ENCODE measurements at regions not wholly inside any gene's neighbourhood (a gene's known extent, or its start where the extent isn't known, plus 50 kb on each side); places are given as distances from the start of the nearest gene placed in this dataset.

- DNase-seq (ENCODE audit: low read depth in 2 of 2): no peak
Measured at GRCh38 chr5:8239198-8239597, 370.2 kb downstream of the MTRR start.

- DNase-seq (ENCODE audit: low read depth in 2 of 2): no peak
Measured at GRCh38 chr5:8239646-8240045, 370.7 kb downstream of the MTRR start.

DNA sequence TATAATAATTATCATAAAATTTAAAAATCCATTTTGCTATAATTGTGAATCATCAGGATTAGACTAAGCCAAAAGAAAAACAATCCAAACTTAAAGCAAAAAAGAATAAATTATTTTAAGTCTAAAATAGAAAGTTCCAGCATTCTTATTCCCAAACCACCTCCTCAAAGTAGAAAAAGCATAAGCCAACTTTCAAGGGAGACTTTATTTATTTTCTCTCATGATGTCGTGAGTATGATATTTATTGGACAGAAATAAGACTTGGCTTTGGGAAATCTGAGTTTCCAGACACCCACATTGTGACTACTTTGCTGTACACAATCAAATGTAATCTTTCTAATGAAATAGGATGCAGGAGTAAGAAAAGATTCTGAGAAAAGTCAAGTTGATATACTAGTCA, 372.1 kb downstream of the MTRR start:
- no peak for DNase-seq (ENCODE audit: low read depth in 2 of 2)

GRCh38 chr5:8241558-8241957, 372.6 kb downstream of the MTRR start:
- DNase-seq (ENCODE audit: low read depth in 2 of 2): no peak

DNA sequence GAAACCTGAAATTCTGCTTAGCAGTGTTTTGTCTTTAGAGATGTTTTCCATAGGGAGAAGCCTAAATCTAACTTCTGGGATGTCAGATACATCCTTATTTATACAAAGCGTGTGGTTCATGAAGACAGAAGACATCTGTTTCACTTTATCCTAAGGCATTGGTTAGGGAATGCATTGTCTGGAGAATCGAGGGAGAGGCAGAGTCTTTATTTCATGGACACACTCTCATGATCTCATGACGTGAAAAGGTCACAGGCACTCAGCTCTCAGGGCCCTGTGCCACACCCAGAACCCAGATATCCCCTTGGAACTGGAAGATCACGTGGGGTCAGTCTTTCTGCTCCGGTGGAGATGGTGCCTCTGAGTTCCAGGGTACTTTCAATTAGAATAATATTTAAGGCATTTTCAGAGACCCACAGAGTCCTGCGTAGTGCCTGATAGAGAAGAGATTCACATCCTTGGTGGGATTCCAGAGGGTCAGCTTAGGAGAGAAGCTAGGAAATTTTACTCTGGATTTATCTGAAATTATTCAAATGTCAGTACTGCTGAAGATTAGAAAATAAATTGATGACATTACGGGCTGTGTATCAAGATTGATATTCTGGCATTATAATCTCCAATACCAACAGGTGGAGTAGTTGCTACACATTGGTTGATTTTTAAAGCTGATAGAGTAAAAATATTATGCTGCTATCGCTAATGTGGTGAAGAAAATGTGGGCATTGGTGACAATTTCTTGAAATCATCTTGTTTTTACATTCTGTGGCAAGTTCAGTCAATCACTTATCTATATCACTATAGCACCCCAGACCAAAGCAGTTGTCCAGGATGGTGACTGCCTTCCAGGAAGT, 378.3 kb downstream of the MTRR start:
- DNase-seq (ENCODE audit: low read depth in 2 of 2): no peak

GRCh38 chr5:8253376-8253775, 384.4 kb downstream of the MTRR start:
- DNase-seq (ENCODE audit: low read depth in 2 of 2): no peak

- no peak for DNase-seq (ENCODE audit: low read depth in 2 of 2)
Measured at GRCh38 chr5:8254674-8255073, 385.7 kb downstream of the MTRR start.

DNA sequence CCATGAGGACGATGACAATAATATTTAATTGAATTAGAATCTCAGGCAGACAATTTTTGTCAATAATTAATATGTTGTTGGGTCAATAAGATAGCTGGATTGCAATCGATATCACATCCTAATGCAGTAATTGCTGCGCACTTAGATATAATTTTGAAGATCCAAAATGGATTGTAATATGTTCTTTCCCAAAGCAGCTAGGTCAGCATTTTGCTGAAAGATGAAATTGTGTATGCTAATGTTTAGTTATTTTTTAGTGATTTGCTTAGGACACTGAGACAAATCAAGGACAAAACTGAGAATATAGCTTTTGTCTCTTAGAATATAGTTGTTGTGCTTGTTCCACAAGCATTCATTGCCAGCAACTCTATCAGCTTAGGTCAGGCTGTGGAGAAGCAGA, 389.9 kb downstream of the MTRR start:
- no peak for DNase-seq (ENCODE audit: low read depth in 2 of 2)

DNA sequence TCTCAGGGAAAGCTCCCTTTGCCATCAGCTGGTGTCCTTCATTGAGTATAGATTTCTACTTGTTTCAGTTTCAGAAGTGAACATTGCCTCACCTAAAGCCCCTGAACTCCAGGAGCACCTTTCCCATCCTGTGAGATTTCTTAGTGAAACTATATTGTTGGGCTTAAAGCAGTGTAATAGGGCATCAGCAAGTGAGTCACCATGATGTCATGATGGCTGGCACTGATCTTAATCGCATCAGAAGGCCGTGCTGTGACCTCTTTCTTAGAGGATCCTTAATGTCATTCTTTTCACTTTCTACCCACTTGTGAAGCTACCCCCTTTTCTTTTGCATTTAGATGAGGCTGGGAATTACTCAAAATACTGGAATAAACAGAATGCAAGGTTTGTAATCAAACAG, 401.3 kb downstream of the MTRR start:
- DNase-seq (ENCODE audit: low read depth in 2 of 2): no peak

GRCh38 chr5:8280711-8281363, 411.9 kb downstream of the MTRR start:
- DNase-seq (ENCODE audit: low read depth in 2 of 2): no peak

GRCh38 chr5:8288334-8288733, 419.4 kb downstream of the MTRR start:
- DNase-seq (ENCODE audit: low read depth in 2 of 2): no peak

DNA sequence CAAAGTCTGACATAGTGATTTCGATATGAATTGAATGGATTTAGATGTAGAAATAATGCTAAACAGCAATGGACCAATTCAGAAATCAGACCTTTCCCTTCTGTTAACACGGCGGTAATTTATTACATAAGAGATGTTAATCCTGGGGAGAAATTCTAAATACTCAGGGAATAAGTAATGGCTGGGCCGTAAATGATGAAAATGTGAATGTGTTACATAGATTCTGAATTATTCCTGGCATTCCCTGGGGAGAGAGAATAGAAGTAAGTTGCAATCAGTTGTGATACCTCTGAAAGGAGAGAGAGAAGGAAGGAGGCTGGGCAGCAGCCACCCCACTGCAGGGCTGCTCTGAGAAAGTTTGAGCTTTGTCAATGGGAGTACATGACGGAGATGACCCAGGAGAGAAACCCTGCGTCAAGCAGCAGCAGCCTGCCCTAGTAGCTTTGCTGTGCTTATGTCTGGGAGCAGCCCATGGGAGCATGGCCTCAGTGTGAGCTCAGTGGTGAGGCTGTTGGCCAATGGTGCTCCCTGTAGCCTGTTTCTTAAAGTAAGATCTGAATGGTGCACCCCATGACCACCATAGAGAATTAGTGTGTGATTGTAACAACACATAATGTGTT, 420.1 kb downstream of the MTRR start:
- DNase-seq (ENCODE audit: low read depth in 2 of 2): no peak

GRCh38 chr5:8289779-8290178, 420.8 kb downstream of the MTRR start:
- no peak for DNase-seq (ENCODE audit: low read depth in 2 of 2)

- DNase-seq (ENCODE audit: low read depth in 2 of 2): no peak
Measured at GRCh38 chr5:8290721-8291120, 421.8 kb downstream of the MTRR start.

GRCh38 chr5:8291641-8292040, 422.7 kb downstream of the MTRR start:
- no peak for DNase-seq (ENCODE audit: low read depth in 2 of 2)

GRCh38 chr5:8295141-8295540, 426.2 kb downstream of the MTRR start:
- DNase-seq (ENCODE audit: low read depth in 2 of 2): no peak

GRCh38 chr5:8299716-8300115, 430.8 kb downstream of the MTRR start:
- no peak for DNase-seq (ENCODE audit: low read depth in 2 of 2)

DNA sequence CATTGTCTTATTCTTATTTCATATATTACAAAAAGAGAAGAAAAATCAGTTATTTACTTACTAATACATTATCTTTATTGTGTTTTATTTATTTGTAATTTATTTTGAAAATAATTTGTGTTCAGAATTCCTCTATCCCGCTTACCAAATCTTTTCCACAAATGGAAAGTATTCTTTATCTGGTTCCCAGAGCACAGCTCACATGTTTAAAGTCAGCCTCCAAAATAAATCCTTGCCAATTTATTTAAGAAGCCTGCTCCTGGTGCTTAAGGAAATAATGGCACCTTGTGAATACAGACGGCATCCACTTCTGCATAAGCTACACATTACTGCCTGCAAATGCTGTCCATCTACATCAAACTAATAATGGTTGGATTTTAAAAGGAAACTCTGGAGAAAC, 435.4 kb downstream of the MTRR start:
- no peak for DNase-seq (ENCODE audit: low read depth in 2 of 2)

DNA sequence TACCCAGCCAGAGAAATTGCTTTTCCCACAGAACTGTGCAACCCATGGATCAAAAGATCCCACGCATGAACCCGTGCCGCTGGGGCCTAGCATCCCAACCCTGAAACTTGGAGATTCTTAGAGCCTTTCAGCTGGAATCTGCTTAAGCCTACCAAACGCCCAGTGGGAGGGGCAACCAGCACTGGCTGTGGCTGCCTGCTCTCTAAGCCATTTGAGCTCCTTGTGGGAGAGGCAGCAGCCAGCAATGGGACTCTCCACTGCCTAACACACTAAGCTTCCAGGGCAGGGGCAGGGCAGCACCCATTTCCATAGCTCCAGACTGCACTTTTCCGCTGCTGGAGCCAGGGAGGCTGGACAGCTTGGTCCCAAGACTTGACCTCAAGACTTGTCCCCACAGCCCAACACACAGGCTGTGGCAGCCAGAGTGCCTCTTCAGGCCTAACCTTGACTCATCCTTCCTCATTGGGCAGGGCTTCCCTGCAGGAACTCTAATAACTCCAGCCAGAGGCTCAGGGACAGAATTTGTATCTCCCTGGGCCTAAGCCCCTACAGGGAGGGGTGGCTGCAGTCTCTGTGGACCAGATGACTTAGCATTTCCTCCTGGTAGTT, 437.4 kb downstream of the MTRR start:
- DNase-seq (ENCODE audit: low read depth in 2 of 2): no peak

- DNase-seq (ENCODE audit: low read depth in 2 of 2): no peak
Measured at GRCh38 chr5:8314965-8315364, 446.0 kb downstream of the MTRR start.

- DNase-seq (ENCODE audit: low read depth in 2 of 2): no peak
Measured at GRCh38 chr5:8316608-8317280, 447.8 kb downstream of the MTRR start.

DNA sequence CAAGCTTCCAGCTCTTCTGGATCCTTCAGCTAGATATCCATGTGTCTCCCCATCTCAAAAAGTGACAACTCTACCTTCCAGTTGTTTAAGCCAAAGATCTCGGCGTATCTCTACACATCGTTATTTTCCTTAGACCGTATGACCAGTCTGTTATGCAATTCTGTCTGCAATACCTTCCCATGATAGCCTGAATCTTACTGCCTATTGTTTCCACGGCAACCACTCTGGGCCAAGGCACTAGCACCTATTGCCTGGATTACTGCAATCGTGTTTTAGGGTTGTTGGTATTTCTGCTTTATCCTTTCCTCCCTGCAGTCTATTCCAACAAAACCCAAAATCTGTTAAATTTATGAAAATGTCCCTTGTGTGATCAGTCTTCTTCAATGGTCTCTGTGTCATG, 448.4 kb downstream of the MTRR start:
- DNase-seq (ENCODE audit: low read depth in 2 of 2): no peak
